ENCODE measurements at regions not wholly inside any gene's neighbourhood (a gene's known extent, or its start where the extent isn't known, plus 50 kb on each side); places are given as distances from the start of the nearest gene placed in this dataset.
"Not testable (repeated sequence)": the region's sequence is repeated elsewhere in the genome, so short reads cannot be mapped to it uniquely, and the experiment has no call there.

DNA sequence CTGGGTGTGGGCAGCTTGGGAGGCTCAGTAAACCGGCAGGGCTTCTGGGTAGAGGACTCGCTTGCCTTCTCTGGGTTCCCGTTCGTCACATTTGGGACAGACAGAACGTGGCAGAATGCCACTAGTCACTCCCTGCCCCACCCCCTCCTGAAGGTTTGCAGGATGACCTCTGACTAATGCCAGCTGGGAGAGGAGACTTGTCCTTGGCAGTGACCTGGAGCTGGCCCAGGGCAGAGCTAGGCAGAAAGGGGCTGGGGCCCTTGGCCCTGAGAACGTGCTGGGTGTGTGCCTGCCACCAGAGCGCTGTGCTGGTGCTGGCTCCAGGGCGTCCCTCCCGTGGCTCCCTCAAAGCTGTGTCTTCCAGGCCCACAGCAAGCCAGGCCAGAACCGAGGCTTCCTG is 197.8 kb upstream of the TP53TG3 start:
- not testable (repeated sequence) for H3K27ac ChIP-seq (ENCODE audit: low read depth in 1 of 2, low read length in 2 of 2); H3K9ac ChIP-seq (ENCODE audit: low read depth in 1 of 2, low read length in 2 of 2); H3K27me3 ChIP-seq (ENCODE audit: control insufficient read depth in 4 of 4, insufficient read depth in 4 of 4, low read length in 3 of 4); H3K9me3 ChIP-seq (ENCODE audit: control insufficient read depth in 4 of 4, low read length in 3 of 4); H3K4me3 ChIP-seq (ENCODE audit: low read depth in 1 of 3, low read length in 3 of 3); DNase-seq (ENCODE audit: low spot score); H3K36me3 ChIP-seq (ENCODE audit: control insufficient read depth in 4 of 4, insufficient read depth in 3 of 4, low read depth in 1 of 4, low read length in 3 of 4); H3K4me1 ChIP-seq (ENCODE audit: control insufficient read depth in 4 of 4, insufficient read depth in 4 of 4, low read length in 3 of 4)
- no CpG with 5 or more reads among the region's 10 CpGs for WGBS

DNA sequence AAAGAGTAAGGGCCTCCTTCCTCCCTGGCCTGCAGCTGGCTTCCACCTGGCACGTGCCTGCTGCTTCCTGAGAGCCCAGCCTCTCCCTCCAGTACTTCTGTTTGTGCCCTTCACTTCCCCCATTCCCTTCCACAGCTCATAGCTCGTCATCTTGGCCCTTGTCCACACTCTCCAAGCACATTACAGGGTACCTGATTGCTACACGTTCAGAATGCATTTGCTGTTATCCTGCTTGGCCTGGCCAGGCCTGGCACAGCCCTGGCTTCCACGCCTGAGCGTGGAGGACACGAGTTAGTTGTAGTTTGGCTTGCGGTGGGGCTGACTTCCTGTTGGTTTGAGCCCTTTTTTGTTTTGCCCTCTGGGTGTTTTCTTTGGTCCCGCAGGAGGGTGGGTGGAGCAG is 197.2 kb upstream of the TP53TG3 start:
- not testable (repeated sequence) for H3K9me3 ChIP-seq (ENCODE audit: control insufficient read depth in 4 of 4, low read length in 3 of 4); DNase-seq (ENCODE audit: low spot score); H3K27ac ChIP-seq (ENCODE audit: low read depth in 1 of 2, low read length in 2 of 2); H3K9ac ChIP-seq (ENCODE audit: low read depth in 1 of 2, low read length in 2 of 2); H3K4me3 ChIP-seq (ENCODE audit: low read depth in 1 of 3, low read length in 3 of 3); H3K36me3 ChIP-seq (ENCODE audit: control insufficient read depth in 4 of 4, insufficient read depth in 3 of 4, low read depth in 1 of 4, low read length in 3 of 4); H3K4me1 ChIP-seq (ENCODE audit: control insufficient read depth in 4 of 4, insufficient read depth in 4 of 4, low read length in 3 of 4); H3K27me3 ChIP-seq (ENCODE audit: control insufficient read depth in 4 of 4, insufficient read depth in 4 of 4, low read length in 3 of 4)
- WGBS = no CpG with 5 or more reads among the region's 8 CpGs

DNA sequence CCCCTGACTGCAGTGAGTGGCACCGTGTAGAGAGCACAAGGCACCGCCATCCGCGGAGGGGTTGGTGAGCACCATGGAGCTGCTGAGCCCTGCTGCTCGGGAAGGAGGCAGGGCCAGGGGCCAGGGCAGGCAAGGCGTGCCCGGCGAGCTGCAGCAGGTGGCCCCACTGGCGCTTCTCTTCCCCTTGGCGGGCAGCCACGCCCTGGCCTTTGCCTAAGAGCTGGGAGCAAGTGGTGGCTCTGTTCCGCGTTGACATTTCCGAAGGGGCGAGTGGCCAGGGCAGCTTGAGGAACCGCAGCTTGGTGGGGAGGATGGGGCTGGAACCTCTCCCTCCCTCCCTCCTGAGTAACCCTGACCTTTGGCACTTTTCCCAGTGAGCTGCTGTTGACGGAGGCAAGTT is 194.7 kb upstream of the TP53TG3 start:
- not testable (repeated sequence) for H3K9ac ChIP-seq (ENCODE audit: low read depth in 1 of 2, low read length in 2 of 2); H3K9me3 ChIP-seq (ENCODE audit: control insufficient read depth in 4 of 4, low read length in 3 of 4); DNase-seq (ENCODE audit: low spot score); H3K27ac ChIP-seq (ENCODE audit: low read depth in 1 of 2, low read length in 2 of 2); H3K4me1 ChIP-seq (ENCODE audit: control insufficient read depth in 4 of 4, insufficient read depth in 4 of 4, low read length in 3 of 4); H3K4me3 ChIP-seq (ENCODE audit: low read depth in 1 of 3, low read length in 3 of 3); H3K27me3 ChIP-seq (ENCODE audit: control insufficient read depth in 4 of 4, insufficient read depth in 4 of 4, low read length in 3 of 4); H3K36me3 ChIP-seq (ENCODE audit: control insufficient read depth in 4 of 4, insufficient read depth in 3 of 4, low read depth in 1 of 4, low read length in 3 of 4)
- no CpG with 5 or more reads among the region's 17 CpGs for WGBS

DNA sequence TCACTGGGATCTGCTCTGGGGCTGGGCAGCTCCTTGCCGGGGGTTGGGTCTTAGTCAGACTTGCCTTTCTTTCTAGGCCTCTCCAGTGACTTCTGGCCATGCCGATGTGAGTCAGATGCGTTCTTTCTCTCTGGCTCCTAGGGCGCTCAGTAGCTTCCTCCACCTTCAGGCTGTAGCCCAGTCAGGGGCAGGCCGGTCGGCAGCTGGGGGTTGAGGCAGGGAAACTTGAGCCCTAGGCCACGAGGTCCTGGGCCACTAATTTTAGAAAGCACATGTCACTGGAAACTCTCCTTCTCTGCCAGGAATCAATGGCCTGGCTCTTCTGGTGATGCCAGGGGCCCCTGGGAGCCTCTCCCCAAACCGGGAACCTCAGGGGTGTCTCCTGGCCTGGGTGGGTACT is 192.4 kb upstream of the TP53TG3 start:
- not testable (repeated sequence) for H3K9ac ChIP-seq (ENCODE audit: low read depth in 1 of 2, low read length in 2 of 2); H3K36me3 ChIP-seq (ENCODE audit: control insufficient read depth in 4 of 4, insufficient read depth in 3 of 4, low read depth in 1 of 4, low read length in 3 of 4); H3K4me1 ChIP-seq (ENCODE audit: control insufficient read depth in 4 of 4, insufficient read depth in 4 of 4, low read length in 3 of 4); H3K27me3 ChIP-seq (ENCODE audit: control insufficient read depth in 4 of 4, insufficient read depth in 4 of 4, low read length in 3 of 4); DNase-seq (ENCODE audit: low spot score); H3K27ac ChIP-seq (ENCODE audit: low read depth in 1 of 2, low read length in 2 of 2); H3K9me3 ChIP-seq (ENCODE audit: control insufficient read depth in 4 of 4, low read length in 3 of 4); H3K4me3 ChIP-seq (ENCODE audit: low read depth in 1 of 3, low read length in 3 of 3)
- WGBS = 81% methylated on average over 5 of the region's 8 CpGs

DNA sequence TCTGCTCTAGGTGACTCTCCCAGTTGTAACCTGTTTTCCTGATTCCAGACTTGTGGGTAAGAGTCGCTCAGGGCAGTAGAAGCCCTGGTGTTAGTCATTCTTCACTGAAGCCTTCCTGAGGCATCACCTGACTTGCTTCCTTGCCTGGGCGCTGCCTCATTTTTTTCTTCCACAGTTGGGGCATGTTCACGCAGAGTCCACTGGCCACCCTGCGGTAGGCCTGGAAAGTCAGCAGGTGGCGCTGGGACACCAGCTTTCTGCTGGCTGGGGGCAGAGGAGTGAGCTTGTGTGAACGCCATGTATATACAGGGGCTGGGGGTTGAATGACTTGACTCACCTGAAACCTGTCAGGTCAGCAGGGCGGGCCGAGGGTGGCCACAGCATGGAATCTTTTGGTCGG is 189.3 kb upstream of the TP53TG3 start:
- WGBS = no CpG with 5 or more reads among the region's 9 CpGs
- not testable (repeated sequence) for H3K27me3 ChIP-seq (ENCODE audit: control insufficient read depth in 4 of 4, insufficient read depth in 4 of 4, low read length in 3 of 4); H3K4me1 ChIP-seq (ENCODE audit: control insufficient read depth in 4 of 4, insufficient read depth in 4 of 4, low read length in 3 of 4); H3K27ac ChIP-seq (ENCODE audit: low read depth in 1 of 2, low read length in 2 of 2); H3K36me3 ChIP-seq (ENCODE audit: control insufficient read depth in 4 of 4, insufficient read depth in 3 of 4, low read depth in 1 of 4, low read length in 3 of 4); H3K9me3 ChIP-seq (ENCODE audit: control insufficient read depth in 4 of 4, low read length in 3 of 4); DNase-seq (ENCODE audit: low spot score); H3K9ac ChIP-seq (ENCODE audit: low read depth in 1 of 2, low read length in 2 of 2); H3K4me3 ChIP-seq (ENCODE audit: low read depth in 1 of 3, low read length in 3 of 3)

DNA sequence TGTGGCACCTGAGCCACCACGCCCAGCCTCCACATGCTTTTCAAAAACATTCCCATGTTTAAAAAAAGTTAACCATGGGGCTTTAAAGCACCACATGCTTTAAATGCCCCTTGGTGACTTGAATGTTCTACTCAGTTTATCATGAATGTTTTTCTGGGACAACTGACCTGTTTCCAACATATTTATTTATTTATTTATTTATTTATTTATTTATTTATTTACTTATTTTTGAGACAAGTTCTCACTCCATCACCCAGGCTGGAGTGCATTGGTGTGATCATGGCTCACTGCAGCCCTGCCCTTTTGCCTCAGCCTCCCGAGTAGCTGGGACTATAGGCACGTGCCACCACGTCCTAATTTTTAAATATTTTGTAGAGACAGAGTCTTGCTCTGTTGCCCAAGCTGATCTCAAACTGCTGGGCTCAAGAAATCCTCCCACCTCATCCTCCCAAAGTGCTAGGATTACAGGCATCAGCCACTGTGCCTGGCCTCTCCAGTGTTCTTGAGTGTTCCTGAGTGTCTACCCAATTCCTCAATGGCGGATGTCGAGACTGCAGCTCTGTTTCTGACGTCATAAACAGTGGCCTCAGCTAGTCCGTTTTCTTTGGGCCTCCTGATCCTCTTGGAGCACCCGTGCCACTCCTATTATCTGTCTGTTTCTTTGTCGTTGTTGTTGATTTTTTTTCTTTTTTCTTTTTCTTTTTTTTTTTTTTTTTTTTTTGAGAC is 185.7 kb upstream of the TP53TG3 start:
- not testable (repeated sequence) for H3K27me3 ChIP-seq (ENCODE audit: control insufficient read depth in 4 of 4, insufficient read depth in 4 of 4, low read length in 3 of 4); DNase-seq (ENCODE audit: low spot score); H3K27ac ChIP-seq (ENCODE audit: low read depth in 1 of 2, low read length in 2 of 2); H3K4me3 ChIP-seq (ENCODE audit: low read depth in 1 of 3, low read length in 3 of 3); H3K36me3 ChIP-seq (ENCODE audit: control insufficient read depth in 4 of 4, insufficient read depth in 3 of 4, low read depth in 1 of 4, low read length in 3 of 4); H3K9ac ChIP-seq (ENCODE audit: low read depth in 1 of 2, low read length in 2 of 2); H3K4me1 ChIP-seq (ENCODE audit: control insufficient read depth in 4 of 4, insufficient read depth in 4 of 4, low read length in 3 of 4); H3K9me3 ChIP-seq (ENCODE audit: control insufficient read depth in 4 of 4, low read length in 3 of 4)
- 70% methylated on average over 7 of the region's 10 CpGs for WGBS

DNA sequence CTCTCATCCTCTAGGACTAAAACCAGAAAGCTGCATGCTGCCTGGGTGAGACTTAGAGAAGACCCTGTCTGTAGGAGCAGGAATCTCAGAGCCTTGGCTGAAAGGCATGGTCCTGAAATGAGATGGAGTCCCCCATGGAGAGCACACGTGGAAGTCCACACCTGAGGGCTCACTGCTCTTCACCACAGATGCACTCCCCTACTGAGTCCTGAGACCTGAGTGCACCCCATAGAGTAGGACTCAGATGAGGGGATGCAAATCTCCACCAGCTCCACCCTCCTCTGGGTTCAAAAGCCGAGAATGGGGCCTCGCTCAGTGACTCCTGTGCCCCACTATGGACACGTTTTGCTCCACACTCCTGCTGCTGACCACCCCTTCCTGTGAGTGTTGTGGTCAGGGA is 171.4 kb upstream of the TP53TG3 start:
- 40% methylated on average over 3 of the region's 4 CpGs for WGBS
- H3K9me3 ChIP-seq (ENCODE audit: control insufficient read depth in 4 of 4, low read length in 3 of 4) = not testable (repeated sequence)

DNA sequence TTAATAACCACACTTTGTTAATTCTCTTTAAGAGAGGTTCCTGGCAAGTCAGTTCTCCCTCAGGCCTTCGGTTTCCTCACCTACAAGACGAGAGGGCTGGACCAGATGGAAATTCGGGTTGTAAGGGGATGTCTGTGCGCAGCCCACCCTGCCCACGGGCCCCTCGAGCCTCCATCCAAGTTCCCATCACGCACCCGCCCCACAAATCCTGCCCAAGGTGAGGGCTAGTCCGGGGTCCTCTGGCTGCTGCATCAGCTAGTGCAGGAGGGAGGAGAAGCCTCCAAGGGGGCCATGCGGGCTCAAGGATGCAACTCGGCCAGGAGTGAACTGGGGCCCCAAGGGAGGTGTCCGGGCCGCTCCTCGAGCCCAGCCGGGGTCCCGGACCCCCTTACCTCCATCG is 169.6 kb upstream of the TP53TG3 start:
- not testable (repeated sequence) for H3K27ac ChIP-seq (ENCODE audit: low read depth in 1 of 2, low read length in 2 of 2); H3K4me3 ChIP-seq (ENCODE audit: low read depth in 1 of 3, low read length in 3 of 3); H3K9ac ChIP-seq (ENCODE audit: low read depth in 1 of 2, low read length in 2 of 2); H3K27me3 ChIP-seq (ENCODE audit: control insufficient read depth in 4 of 4, insufficient read depth in 4 of 4, low read length in 3 of 4); DNase-seq (ENCODE audit: low spot score); H3K36me3 ChIP-seq (ENCODE audit: control insufficient read depth in 4 of 4, insufficient read depth in 3 of 4, low read depth in 1 of 4, low read length in 3 of 4); H3K4me1 ChIP-seq (ENCODE audit: control insufficient read depth in 4 of 4, insufficient read depth in 4 of 4, low read length in 3 of 4); H3K9me3 ChIP-seq (ENCODE audit: control insufficient read depth in 4 of 4, low read length in 3 of 4)
- WGBS = 63% methylated on average over 14 of the region's 17 CpGs

More for the DNA sequence above, 171.4 kb upstream of the TP53TG3 start:
- not testable (repeated sequence) for H3K27ac ChIP-seq (ENCODE audit: low read depth in 1 of 2, low read length in 2 of 2); H3K36me3 ChIP-seq (ENCODE audit: control insufficient read depth in 4 of 4, insufficient read depth in 3 of 4, low read depth in 1 of 4, low read length in 3 of 4); H3K4me3 ChIP-seq (ENCODE audit: low read depth in 1 of 3, low read length in 3 of 3); H3K4me1 ChIP-seq (ENCODE audit: control insufficient read depth in 4 of 4, insufficient read depth in 4 of 4, low read length in 3 of 4); DNase-seq (ENCODE audit: low spot score); H3K27me3 ChIP-seq (ENCODE audit: control insufficient read depth in 4 of 4, insufficient read depth in 4 of 4, low read length in 3 of 4); H3K9ac ChIP-seq (ENCODE audit: low read depth in 1 of 2, low read length in 2 of 2)

DNA sequence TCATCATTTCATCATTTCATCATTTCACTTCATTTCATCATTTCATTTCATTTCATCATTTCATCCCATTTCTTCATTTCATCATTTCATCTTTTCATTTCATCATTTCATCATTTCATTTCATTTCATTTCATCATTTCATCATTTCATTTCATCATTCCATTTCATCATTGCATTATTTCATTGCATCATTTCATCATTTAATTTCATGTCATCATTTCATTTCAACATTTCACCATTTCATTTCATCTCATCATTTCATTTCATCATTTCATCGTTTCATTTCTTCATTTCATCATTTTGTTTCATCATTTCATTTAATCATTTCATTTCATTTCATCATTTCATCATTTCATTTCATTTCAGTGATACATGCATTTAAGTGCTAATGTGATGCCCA is 166.9 kb upstream of the TP53TG3 start:
- WGBS = 30% methylated on average over 1 of the region's 1 CpG

More for the DNA sequence above, 166.9 kb upstream of the TP53TG3 start:
- H3K4me1 ChIP-seq (ENCODE audit: control insufficient read depth in 4 of 4, insufficient read depth in 4 of 4, low read length in 3 of 4); H3K27me3 ChIP-seq (ENCODE audit: control insufficient read depth in 4 of 4, insufficient read depth in 4 of 4, low read length in 3 of 4); DNase-seq (ENCODE audit: low spot score); H3K9ac ChIP-seq (ENCODE audit: low read depth in 1 of 2, low read length in 2 of 2); H3K9me3 ChIP-seq (ENCODE audit: control insufficient read depth in 4 of 4, low read length in 3 of 4); H3K36me3 ChIP-seq (ENCODE audit: control insufficient read depth in 4 of 4, insufficient read depth in 3 of 4, low read depth in 1 of 4, low read length in 3 of 4); H3K27ac ChIP-seq (ENCODE audit: low read depth in 1 of 2, low read length in 2 of 2); H3K4me3 ChIP-seq (ENCODE audit: low read depth in 1 of 3, low read length in 3 of 3): not testable (repeated sequence)
